GM12873 (cell line): ENCODE measurements at regions not wholly inside any gene's neighbourhood (a gene's known extent, or its start where the extent isn't known, plus 50 kb on each side); places are given as distances from the start of the nearest gene placed in this dataset.

Experiments
- TF ChIP-seq, protein P1 (sequence below): IDR thresholded peaks from 2 replicates; pipeline ENCODE4 v1.5.1; 2012; ENCODE audit warnings: low read depth, mild to moderate bottlenecking, moderate library complexity, low read length, control low read depth; ENCODE audit not compliant: insufficient read depth; ENCODE audit errors: missing control alignments

GRCh38 chr1:106677721-106678120, 378.8 kb upstream of the PRMT6 start:
- TF ChIP-seq, protein P1, sequence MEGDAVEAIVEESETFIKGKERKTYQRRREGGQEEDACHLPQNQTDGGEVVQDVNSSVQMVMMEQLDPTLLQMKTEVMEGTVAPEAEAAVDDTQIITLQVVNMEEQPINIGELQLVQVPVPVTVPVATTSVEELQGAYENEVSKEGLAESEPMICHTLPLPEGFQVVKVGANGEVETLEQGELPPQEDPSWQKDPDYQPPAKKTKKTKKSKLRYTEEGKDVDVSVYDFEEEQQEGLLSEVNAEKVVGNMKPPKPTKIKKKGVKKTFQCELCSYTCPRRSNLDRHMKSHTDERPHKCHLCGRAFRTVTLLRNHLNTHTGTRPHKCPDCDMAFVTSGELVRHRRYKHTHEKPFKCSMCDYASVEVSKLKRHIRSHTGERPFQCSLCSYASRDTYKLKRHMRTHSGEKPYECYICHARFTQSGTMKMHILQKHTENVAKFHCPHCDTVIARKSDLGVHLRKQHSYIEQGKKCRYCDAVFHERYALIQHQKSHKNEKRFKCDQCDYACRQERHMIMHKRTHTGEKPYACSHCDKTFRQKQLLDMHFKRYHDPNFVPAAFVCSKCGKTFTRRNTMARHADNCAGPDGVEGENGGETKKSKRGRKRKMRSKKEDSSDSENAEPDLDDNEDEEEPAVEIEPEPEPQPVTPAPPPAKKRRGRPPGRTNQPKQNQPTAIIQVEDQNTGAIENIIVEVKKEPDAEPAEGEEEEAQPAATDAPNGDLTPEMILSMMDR = no peak

DNA sequence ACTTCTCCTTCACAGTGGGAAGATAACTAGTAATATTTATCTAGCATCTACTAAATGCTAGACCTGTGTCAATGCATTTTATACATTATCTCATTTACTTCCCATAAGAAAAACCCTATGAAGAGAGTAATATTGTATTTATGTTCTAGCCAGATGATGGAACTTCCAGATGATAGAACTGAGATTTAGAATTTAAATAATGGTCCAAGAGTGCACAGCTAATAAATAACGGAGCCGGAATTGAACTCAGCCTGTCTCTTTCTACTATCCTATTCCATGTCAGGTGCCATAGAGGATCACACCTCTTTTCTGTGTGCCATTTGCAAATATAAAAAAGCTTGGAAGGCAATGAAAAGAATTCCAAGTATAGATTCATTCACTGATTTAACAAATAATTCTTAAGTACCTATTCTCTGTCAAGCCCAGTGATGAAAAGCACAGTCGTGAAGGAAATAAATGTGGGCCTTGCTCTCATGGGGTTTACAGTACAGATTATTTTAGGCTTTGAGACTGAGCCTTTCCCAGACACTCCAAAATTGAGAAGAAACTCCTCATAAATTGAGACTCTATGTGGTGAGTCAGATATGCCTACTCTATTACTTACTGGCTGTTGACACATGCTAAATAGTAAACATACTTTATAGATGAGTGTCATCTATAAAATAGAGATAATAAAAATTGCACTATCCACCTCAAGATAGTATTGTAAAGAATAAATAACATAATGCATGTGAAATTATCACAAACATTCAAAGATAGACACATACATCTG, 378.0 kb upstream of the PRMT6 start:
- TF ChIP-seq, protein P1 = no peak

- TF ChIP-seq, protein P1 = no peak
These were observed 376.3 kb upstream of the PRMT6 start for GRCh38 chr1:106680216-106680615.

DNA sequence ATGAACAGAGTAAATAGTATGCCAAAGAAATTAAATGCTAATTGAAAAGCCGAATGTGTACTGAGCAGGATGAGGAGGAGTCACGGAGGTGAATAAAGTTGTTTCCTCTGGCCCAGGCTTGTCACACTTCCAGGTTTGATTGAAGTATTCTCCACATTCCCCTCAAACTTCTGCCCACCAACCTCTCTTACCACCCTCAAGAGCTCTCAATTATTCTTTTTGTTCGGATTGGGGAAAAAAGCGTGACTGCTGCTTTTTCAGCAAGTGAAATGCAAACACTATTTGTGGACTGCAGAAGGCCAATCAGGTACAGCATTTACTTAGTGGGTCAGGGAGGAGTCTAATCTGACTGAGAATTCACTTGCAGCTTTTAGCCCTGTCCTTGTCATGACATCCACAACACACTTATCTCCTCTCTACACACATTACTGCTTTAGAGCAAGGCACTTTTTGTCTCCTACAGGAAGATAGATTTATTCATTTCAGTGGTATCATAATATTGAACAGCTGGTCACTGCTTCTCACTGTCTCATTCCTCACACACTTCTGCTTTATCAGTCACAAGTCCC, 375.6 kb upstream of the PRMT6 start:
- TF ChIP-seq, protein P1 = no peak

DNA sequence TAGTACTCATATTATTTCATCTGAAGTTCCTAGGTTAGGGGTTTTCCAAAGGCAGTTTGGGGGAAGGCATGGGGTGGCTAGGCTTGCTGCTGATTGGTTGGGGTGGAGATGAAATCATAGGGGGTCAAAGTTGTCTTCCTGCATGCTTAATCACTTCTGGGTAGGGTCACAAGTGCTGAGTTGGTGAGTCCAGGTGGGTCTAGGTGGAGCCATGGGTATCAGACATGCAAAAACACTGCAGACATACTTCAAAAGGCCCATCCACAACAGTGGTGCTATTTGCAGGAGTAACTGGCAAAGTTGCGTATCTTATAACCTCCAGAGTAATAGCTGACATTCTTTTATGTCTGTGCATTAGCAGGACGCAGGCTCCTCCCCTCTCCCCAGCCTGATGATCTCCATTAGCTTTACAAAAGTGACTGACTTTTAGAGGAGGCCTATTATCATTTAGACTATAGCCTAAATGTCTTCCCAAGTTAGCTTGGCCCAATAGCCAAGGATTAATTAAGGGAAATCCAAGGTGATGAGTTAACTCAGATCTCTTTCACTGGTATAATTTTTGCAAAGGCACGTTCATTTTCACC, 374.4 kb upstream of the PRMT6 start:
- TF ChIP-seq, protein P1 = no peak

- TF ChIP-seq, protein P1 = no peak
These were observed 368.0 kb upstream of the PRMT6 start for GRCh38 chr1:106688446-106688845.

- TF ChIP-seq, protein P1 = no peak
These were observed 357.8 kb upstream of the PRMT6 start for GRCh38 chr1:106698660-106699059.
